ENCODE measurements at regions not wholly inside any gene's neighbourhood (a gene's known extent, or its start where the extent isn't known, plus 50 kb on each side); places are given as distances from the start of the nearest gene placed in this dataset.
A peak's percentile ranks its signal among the peaks of the same experiment; 100 is the strongest.
"Not testable (repeated sequence)": the region's sequence is repeated elsewhere in the genome, so short reads cannot be mapped to it uniquely, and the experiment has no call there.

- no peak for ATAC-seq
Observed at GRCh38 chrX:47776292-47777006, 60.3 kb upstream of the ZNF81 start.

- no peak for ATAC-seq
Observed at GRCh38 chrX:47772764-47773163, 63.9 kb upstream of the ZNF81 start.

- ATAC-seq: no peak
Observed at GRCh38 chrX:47771473-47771872, 65.2 kb upstream of the ZNF81 start.

GRCh38 chrX:47762826-47763225, 73.9 kb upstream of the ZNF81 start:
- not testable (repeated sequence) for ATAC-seq

GRCh38 chrX:47752685-47753084, 84.0 kb upstream of the ZNF81 start:
- no peak for ATAC-seq

- peak; percentile 63 for ATAC-seq
Observed at GRCh38 chrX:47751670-47752069, 85.0 kb upstream of the ZNF81 start.

GRCh38 chrX:47749185-47749967, 87.3 kb upstream of the ZNF81 start:
- no peak for ATAC-seq

- ATAC-seq: no peak
Observed at GRCh38 chrX:47748576-47748975, 88.1 kb upstream of the ZNF81 start.

- ATAC-seq: no peak
Observed at GRCh38 chrX:47746446-47746845, 87.5 kb upstream of the UXT start.

- ATAC-seq: no peak
Observed at GRCh38 chrX:47745416-47745815, 86.4 kb upstream of the UXT start.

- no peak for ATAC-seq
Observed at GRCh38 chrX:47743504-47743903, 84.5 kb upstream of the UXT start.

- ATAC-seq: not testable (repeated sequence)
Observed at GRCh38 chrX:47738870-47739269, 79.9 kb upstream of the UXT start.

GRCh38 chrX:47723689-47724088, 64.7 kb upstream of the UXT start:
- no peak for ATAC-seq

- ATAC-seq: no peak
Observed at GRCh38 chrX:47723083-47723482, 64.1 kb upstream of the UXT start.

GRCh38 chrX:47722260-47722659, 63.3 kb upstream of the UXT start:
- no peak for ATAC-seq

- ATAC-seq: not testable (repeated sequence)
Observed at GRCh38 chrX:47715078-47715477, 56.1 kb upstream of the UXT start.

GRCh38 chrX:47712675-47713074, 53.7 kb upstream of the UXT start:
- ATAC-seq: not testable (repeated sequence)

- ATAC-seq: no peak
Observed at GRCh38 chrX:47710252-47710651, 51.3 kb upstream of the UXT start.
